ENCODE measurements at regions not wholly inside any gene's neighbourhood (a gene's known extent, or its start where the extent isn't known, plus 50 kb on each side); places are given as distances from the start of the nearest gene placed in this dataset.

- no peaks in the 10 kb centered on the region for H3K36me3 Mint-ChIP-seq
- no peaks in the 10 kb centered on the region for H3K4me1 Mint-ChIP-seq
Observed at GRCh38 chr2:58908501-58909154, 667.5 kb upstream of the FANCL start.

GRCh38 chr2:58907644-58908043 lies 666.5 kb upstream of the FANCL start:
- no peak for ATAC-seq (ENCODE audit: low read depth in 2 of 2)
- H3K4me1 Mint-ChIP-seq: no peaks in the 10 kb centered on the region
- Histone ChIP-seq H3K27me3 (ENCODE audit: control insufficient read depth, insufficient read depth, low read length) (no peaks in the 10 kb centered on the region), H3K9me3 (ENCODE audit: control insufficient read depth in 2 of 2, low read length in 2 of 2) (no peaks in the 10 kb centered on the region), H3K4me1 (ENCODE audit: control insufficient read depth, insufficient read depth, low read length, poor library complexity, severe bottlenecking) (no peaks in the 10 kb centered on the region), H3K4me3 (ENCODE audit: low read depth, low read length) (no peak overlapping the region), H3K27ac (ENCODE audit: insufficient read depth, low read length, poor library complexity, severe bottlenecking) (no peak overlapping the region), H3K36me3 (ENCODE audit: control insufficient read depth, insufficient read depth, low read length) (no peaks in the 10 kb centered on the region)
- H3K27ac Mint-ChIP-seq: no peak overlapping the region
- H3K27me3 Mint-ChIP-seq: no peaks in the 10 kb centered on the region
- no peaks in the 10 kb centered on the region for H3K36me3 Mint-ChIP-seq
- H3K9me3 Mint-ChIP-seq: peaks cover 0 to 3% (median 0%) of the 10 kb centered on the region in 7 donors
- DNase-seq: no peak
- H3K4me3 Mint-ChIP-seq: no peak overlapping the region

More at GRCh38 chr2:58908501-58909154, 667.5 kb upstream of the FANCL start:
- Mint-ChIP-seq H3K9me3 (peaks cover 0 to 6% (median 0%) of the 10 kb centered on the region in 7 donors), H3K27me3 (no peaks in the 10 kb centered on the region), H3K4me3 (no peak overlapping the region), H3K27ac (no peak overlapping the region)
- H3K4me1 ChIP-seq (ENCODE audit: control insufficient read depth, insufficient read depth, low read length, poor library complexity, severe bottlenecking): no peaks in the 10 kb centered on the region
- ATAC-seq (ENCODE audit: low read depth in 2 of 2): no peak
- H3K27me3 ChIP-seq (ENCODE audit: control insufficient read depth, insufficient read depth, low read length): no peaks in the 10 kb centered on the region
- H3K27ac ChIP-seq (ENCODE audit: insufficient read depth, low read length, poor library complexity, severe bottlenecking): no peak overlapping the region
- no peak for DNase-seq
- no peak overlapping the region for H3K4me3 ChIP-seq (ENCODE audit: low read depth, low read length)
- no peaks in the 10 kb centered on the region for H3K36me3 ChIP-seq (ENCODE audit: control insufficient read depth, insufficient read depth, low read length)
- no peaks in the 10 kb centered on the region for H3K9me3 ChIP-seq (ENCODE audit: control insufficient read depth in 2 of 2, low read length in 2 of 2)

GRCh38 chr2:58906081-58906645 lies 665.0 kb upstream of the FANCL start:
- ATAC-seq (ENCODE audit: low read depth in 2 of 2) (no peak), DNase-seq (no peak)
- Histone ChIP-seq H3K36me3 (ENCODE audit: control insufficient read depth, insufficient read depth, low read length) (no peaks in the 10 kb centered on the region), H3K27ac (ENCODE audit: insufficient read depth, low read length, poor library complexity, severe bottlenecking) (no peak overlapping the region), H3K4me1 (ENCODE audit: control insufficient read depth, insufficient read depth, low read length, poor library complexity, severe bottlenecking) (no peaks in the 10 kb centered on the region), H3K9me3 (ENCODE audit: control insufficient read depth in 2 of 2, low read length in 2 of 2) (no peaks in the 10 kb centered on the region), H3K27me3 (ENCODE audit: control insufficient read depth, insufficient read depth, low read length) (no peaks in the 10 kb centered on the region), H3K4me3 (ENCODE audit: low read depth, low read length) (no peak overlapping the region)
- no peaks in the 10 kb centered on the region for H3K27me3 Mint-ChIP-seq
- H3K4me1 Mint-ChIP-seq: no peaks in the 10 kb centered on the region
- peaks cover 0 to 3% (median 0%) of the 10 kb centered on the region in 7 donors for H3K9me3 Mint-ChIP-seq
- no peak overlapping the region for H3K4me3 Mint-ChIP-seq
- no peaks in the 10 kb centered on the region for H3K36me3 Mint-ChIP-seq
- no peak overlapping the region for H3K27ac Mint-ChIP-seq

GRCh38 chr2:58904095-58904494 lies 663.0 kb upstream of the FANCL start:
- Histone ChIP-seq H3K4me1 (ENCODE audit: control insufficient read depth, insufficient read depth, low read length, poor library complexity, severe bottlenecking) (no peaks in the 10 kb centered on the region), H3K9me3 (ENCODE audit: control insufficient read depth in 2 of 2, low read length in 2 of 2) (no peaks in the 10 kb centered on the region), H3K27ac (ENCODE audit: insufficient read depth, low read length, poor library complexity, severe bottlenecking) (no peak overlapping the region), H3K36me3 (ENCODE audit: control insufficient read depth, insufficient read depth, low read length) (no peaks in the 10 kb centered on the region), H3K4me3 (ENCODE audit: low read depth, low read length) (no peak overlapping the region), H3K27me3 (ENCODE audit: control insufficient read depth, insufficient read depth, low read length) (no peaks in the 10 kb centered on the region)
- DNase-seq (no peak), ATAC-seq (ENCODE audit: low read depth in 2 of 2) (no peak)
- peaks cover 0 to 3% (median 2%) of the 10 kb centered on the region in 7 donors for H3K9me3 Mint-ChIP-seq
- no peaks in the 10 kb centered on the region for H3K27me3 Mint-ChIP-seq
- no peaks in the 10 kb centered on the region for H3K4me1 Mint-ChIP-seq
- no peak overlapping the region for H3K27ac Mint-ChIP-seq
- no peaks in the 10 kb centered on the region for H3K36me3 Mint-ChIP-seq
- H3K4me3 Mint-ChIP-seq: no peak overlapping the region

GRCh38 chr2:58903427-58903826 lies 662.3 kb upstream of the FANCL start:
- H3K27me3 ChIP-seq (ENCODE audit: control insufficient read depth, insufficient read depth, low read length): no peaks in the 10 kb centered on the region
- Mint-ChIP-seq H3K36me3 (no peaks in the 10 kb centered on the region), H3K27ac (no peak overlapping the region), H3K27me3 (no peaks in the 10 kb centered on the region), H3K9me3 (peaks cover 0 to 3% (median 2%) of the 10 kb centered on the region in 7 donors), H3K4me1 (no peaks in the 10 kb centered on the region), H3K4me3 (peak overlapping the region in 1 of 4 donors; percentile 9)
- H3K4me1 ChIP-seq (ENCODE audit: control insufficient read depth, insufficient read depth, low read length, poor library complexity, severe bottlenecking): no peaks in the 10 kb centered on the region
- DNase-seq (no peak), ATAC-seq (ENCODE audit: low read depth in 2 of 2) (no peak)
- H3K27ac ChIP-seq (ENCODE audit: insufficient read depth, low read length, poor library complexity, severe bottlenecking): no peak overlapping the region
- no peak overlapping the region for H3K4me3 ChIP-seq (ENCODE audit: low read depth, low read length)
- H3K36me3 ChIP-seq (ENCODE audit: control insufficient read depth, insufficient read depth, low read length): no peaks in the 10 kb centered on the region
- H3K9me3 ChIP-seq (ENCODE audit: control insufficient read depth in 2 of 2, low read length in 2 of 2): no peaks in the 10 kb centered on the region

- Histone ChIP-seq H3K36me3 (ENCODE audit: control insufficient read depth, insufficient read depth, low read length) (no peaks in the 10 kb centered on the region), H3K4me3 (ENCODE audit: low read depth, low read length) (no peak overlapping the region), H3K4me1 (ENCODE audit: control insufficient read depth, insufficient read depth, low read length, poor library complexity, severe bottlenecking) (no peaks in the 10 kb centered on the region), H3K9me3 (ENCODE audit: control insufficient read depth in 2 of 2, low read length in 2 of 2) (no peaks in the 10 kb centered on the region), H3K27me3 (ENCODE audit: control insufficient read depth, insufficient read depth, low read length) (no peaks in the 10 kb centered on the region), H3K27ac (ENCODE audit: insufficient read depth, low read length, poor library complexity, severe bottlenecking) (no peak overlapping the region)
- ATAC-seq (ENCODE audit: low read depth in 2 of 2): no peak
- no peak for DNase-seq
- Mint-ChIP-seq H3K27me3 (no peaks in the 10 kb centered on the region), H3K9me3 (peaks cover 0 to 4% (median 0%) of the 10 kb centered on the region in 7 donors), H3K36me3 (no peaks in the 10 kb centered on the region), H3K4me1 (no peaks in the 10 kb centered on the region), H3K27ac (no peak overlapping the region), H3K4me3 (no peak overlapping the region)
Observed at GRCh38 chr2:58900246-58901027, 659.3 kb upstream of the FANCL start.

GRCh38 chr2:58899692-58900091 lies 658.6 kb upstream of the FANCL start:
- Mint-ChIP-seq H3K27me3 (no peaks in the 10 kb centered on the region), H3K4me1 (no peaks in the 10 kb centered on the region), H3K9me3 (peaks cover 0 to 4% (median 0%) of the 10 kb centered on the region in 7 donors), H3K36me3 (no peaks in the 10 kb centered on the region), H3K4me3 (no peak overlapping the region), H3K27ac (no peak overlapping the region)
- DNase-seq: no peak
- H3K9me3 ChIP-seq (ENCODE audit: control insufficient read depth in 2 of 2, low read length in 2 of 2): no peaks in the 10 kb centered on the region
- no peak overlapping the region for H3K27ac ChIP-seq (ENCODE audit: insufficient read depth, low read length, poor library complexity, severe bottlenecking)
- no peaks in the 10 kb centered on the region for H3K4me1 ChIP-seq (ENCODE audit: control insufficient read depth, insufficient read depth, low read length, poor library complexity, severe bottlenecking)
- no peaks in the 10 kb centered on the region for H3K36me3 ChIP-seq (ENCODE audit: control insufficient read depth, insufficient read depth, low read length)
- no peak overlapping the region for H3K4me3 ChIP-seq (ENCODE audit: low read depth, low read length)
- no peak for ATAC-seq (ENCODE audit: low read depth in 2 of 2)
- no peaks in the 10 kb centered on the region for H3K27me3 ChIP-seq (ENCODE audit: control insufficient read depth, insufficient read depth, low read length)

Measured in CD4-positive, CD25-positive, alpha-beta regulatory T cell (primary cell).